Breast epithelium (tissue), 4 donors: ENCODE measurements at regions not wholly inside any gene's neighbourhood (a gene's known extent, or its start where the extent isn't known, plus 50 kb on each side); places are given as distances from the start of the nearest gene placed in this dataset.
A peak's percentile ranks its signal among the peaks of the same experiment; 100 is the strongest.

ENCODE experiments used
- DNase-seq, 2 donors: peaks; one replicate each; pipeline ENCODE4 v3.0.0-alpha.2; 2019; ENCODE audit warnings: low spot score in 2 of 2
- H3K27ac ChIP-seq, 2 donors: fragments of 200-600 bp; sonication (generic) in 1 of 2; one replicate each; pipeline ENCODE4 v1.5.1; 2016 to 2019; ENCODE audit warnings: mild to moderate bottlenecking in 1 of 2
- H3K27me3 ChIP-seq, 2 donors: fragments of 200-600 bp; sonication (generic) in 1 of 2; one replicate each; pipeline versions ENCODE4 v1.5.1 to v1.6.0; 2017 to 2019; ENCODE audit warnings: control low read depth in 1 of 2, mild to moderate bottlenecking in 1 of 2
- H3K36me3 ChIP-seq: fragments of 200-600 bp; one replicate; pipeline ENCODE4 v1.5.1; 2019
- H3K4me1 ChIP-seq, 2 donors: fragments of 200-600 bp; sonication (generic); one replicate each; pipeline ENCODE4 v1.5.1; 2016 to 2019; ENCODE audit warnings: control low read depth in 1 of 2
- H3K4me3 ChIP-seq, 3 donors: fragments of 200-600 bp; sonication (generic); 1 replicate in 2 of 3; 2 replicates in 1 of 3; pipeline ENCODE4 v1.5.1; 2016 to 2019; ENCODE audit warnings: mild to moderate bottlenecking in 3 of 3, moderate library complexity in 2 of 3
- H3K9me3 ChIP-seq, 2 donors: fragments of 200-600 bp; sonication (generic) in 1 of 2; one replicate each; pipeline ENCODE4 v1.5.1; 2016 to 2019; ENCODE audit warnings: control low read depth in 1 of 2
- CTCF ChIP-seq, 3 donors: fragments of 450-650 bp; IDR thresholded peaks; one replicate each; pipeline ENCODE4 v1.5.1; 2016 to 2017; ENCODE audit warnings: antibody characterized with exemption in 3 of 3, mild to moderate bottlenecking in 3 of 3, moderate library complexity in 3 of 3
- POLR2A ChIP-seq: fragments of 450-650 bp; IDR thresholded peaks from one replicate; pipeline ENCODE4 v1.6.1; 2016; ENCODE audit warnings: antibody characterized with exemption, mild to moderate bottlenecking, moderate library complexity
- POLR2AphosphoS5 ChIP-seq, 3 donors: sonication (generic); formaldehyde crosslinking; IDR thresholded peaks; one replicate each; pipeline ENCODE4 v1.6.1; 2017; ENCODE audit warnings: antibody characterized with exemption in 3 of 3
- intact Hi-C: fragments of 100-400 bp; cut with DNase I; formaldehyde crosslinking; loops from one replicate; pipeline ENCODE4 v1.15.1; 2023; ENCODE audit warnings: low total_unique reads

DNA sequence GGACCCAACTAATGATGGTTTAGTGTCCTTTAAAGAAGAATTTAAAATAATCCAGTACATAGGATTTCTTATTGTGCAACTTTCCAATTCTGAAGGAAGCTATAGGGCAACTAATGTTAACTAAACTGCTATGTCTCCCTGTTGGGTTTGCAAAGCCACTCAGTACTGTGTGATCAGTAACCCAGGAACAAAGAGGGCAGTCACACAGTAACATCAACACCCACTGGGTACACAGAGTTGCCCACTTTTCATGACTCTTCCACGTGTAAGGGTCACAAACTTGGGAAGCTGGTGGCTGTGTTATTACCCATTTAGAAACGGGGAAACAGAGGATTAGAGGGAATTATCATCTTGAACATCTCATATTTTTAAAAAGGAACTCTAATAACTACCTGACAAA lies 555.0 kb upstream of the DIPK2B start:
- Histone ChIP-seq H3K4me1 (no peaks in the 10 kb centered on the region), H3K27ac (no peak overlapping the region), H3K36me3 (no peaks in the 10 kb centered on the region), H3K9me3 (no peaks in the 10 kb centered on the region), H3K27me3 (peaks cover 0 to 12% of the 10 kb centered on the region in 2 donors), H3K4me3 (no peak overlapping the region)
- no peak for DNase-seq
- TF ChIP-seq POLR2AphosphoS5 (IDR thresholded peaks at IDR 0.05) (no peak), CTCF (IDR thresholded peaks at IDR 0.05) (no peak), POLR2A (no peak)
- intact Hi-C loops: no loop called here

DNA sequence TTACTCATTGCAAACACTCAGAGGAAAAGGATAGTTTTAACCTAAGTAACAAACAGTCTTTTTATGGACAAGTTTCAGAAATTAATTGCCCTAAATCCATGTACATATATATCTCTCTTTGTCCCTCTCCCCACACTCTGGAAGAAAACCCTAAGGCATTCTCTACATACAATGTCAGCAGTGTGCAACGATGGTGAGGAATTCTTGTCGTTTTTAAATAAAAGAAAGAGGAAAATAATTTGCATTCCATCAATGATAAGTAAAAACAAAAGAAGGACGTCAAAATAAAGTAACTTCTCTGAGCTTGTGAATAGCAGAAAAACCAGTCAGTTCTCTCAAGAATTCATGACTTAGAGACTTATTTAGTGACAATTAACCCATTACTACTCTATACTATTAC lies 550.5 kb upstream of the DIPK2B start:
- Histone ChIP-seq H3K4me3 (no peak overlapping the region), H3K27ac (peak overlapping the region; percentile 56 to 59)
- DNase-seq: no peak

DNA sequence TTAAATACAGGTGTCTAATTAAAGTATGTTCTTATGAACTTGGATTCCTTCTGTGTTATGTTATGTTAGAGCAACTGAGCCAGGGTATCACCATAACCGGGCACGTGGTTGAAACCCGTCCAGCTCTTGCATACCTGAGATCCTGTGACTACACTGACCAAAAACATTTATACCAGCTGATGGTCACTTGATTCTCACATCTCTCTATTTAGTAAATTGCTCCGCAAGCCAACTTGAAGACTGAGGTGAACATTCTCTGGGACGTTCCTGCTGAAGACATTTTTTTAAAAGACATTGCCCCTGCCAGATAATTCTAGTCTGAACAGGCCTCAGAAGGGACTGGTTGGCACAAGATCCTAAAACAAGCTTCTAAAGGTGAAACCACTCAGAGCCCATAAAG lies 550.0 kb upstream of the DIPK2B start:
- TF ChIP-seq POLR2A (no peak), POLR2AphosphoS5 (IDR thresholded peaks at IDR 0.05) (no peak), CTCF (IDR thresholded peaks at IDR 0.05) (no peak)
- H3K27me3 ChIP-seq: peaks cover 0 to 15% of the 10 kb centered on the region in 2 donors
- H3K4me3 ChIP-seq: no peak overlapping the region
- peak in 1 of 2 donors; percentile 57 for DNase-seq
- intact Hi-C loops: loop anchor here (1.0 kb wide), 1 partner anchor 9 kb away; no protein-coding TSS in a partner anchor
- peaks cover 0 to 5% of the 10 kb centered on the region in 2 donors for H3K4me1 ChIP-seq
- no peaks in the 10 kb centered on the region for H3K9me3 ChIP-seq
- no peaks in the 10 kb centered on the region for H3K36me3 ChIP-seq
- H3K27ac ChIP-seq: peak overlapping the region; percentile 29 to 44

More for the DNA sequence above, 550.5 kb upstream of the DIPK2B start:
- Histone ChIP-seq H3K36me3 (no peaks in the 10 kb centered on the region), H3K4me1 (peaks cover 0 to 5% of the 10 kb centered on the region in 2 donors), H3K27me3 (peaks cover 0 to 13% of the 10 kb centered on the region in 2 donors), H3K9me3 (no peaks in the 10 kb centered on the region)
- intact Hi-C loops: loop anchor here (1.0 kb wide), 1 partner anchor 8 kb away; no protein-coding TSS in a partner anchor
- TF ChIP-seq POLR2AphosphoS5 (IDR thresholded peaks at IDR 0.05) (no peak), CTCF (IDR thresholded peaks at IDR 0.05) (no peak), POLR2A (no peak)

DNA sequence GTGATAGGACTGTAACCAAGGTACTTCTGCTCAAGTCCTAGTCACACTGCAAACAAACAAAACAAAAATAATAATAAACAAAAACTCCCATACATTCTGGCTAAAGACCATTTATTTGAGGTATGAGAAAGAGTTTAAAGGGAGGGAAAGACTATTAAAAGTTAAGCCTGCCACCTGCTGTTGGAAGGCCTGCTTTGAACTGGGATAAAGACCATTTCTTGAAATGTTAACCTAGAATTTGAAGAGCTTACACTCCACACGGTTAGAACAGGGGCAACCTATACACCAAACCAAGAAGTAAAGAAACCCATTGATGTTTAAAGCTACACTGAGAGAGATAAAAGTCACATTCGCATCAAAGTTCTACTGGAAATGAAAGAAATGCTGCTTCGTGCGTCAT lies 548.7 kb upstream of the DIPK2B start:
- TF ChIP-seq CTCF (IDR thresholded peaks at IDR 0.05) (no peak), POLR2A (no peak), POLR2AphosphoS5 (IDR thresholded peaks at IDR 0.05) (no peak)
- intact Hi-C loops: no loop called here
- Histone ChIP-seq H3K27me3 (peaks cover 0 to 28% of the 10 kb centered on the region in 2 donors), H3K4me1 (peaks cover 0 to 5% of the 10 kb centered on the region in 2 donors), H3K27ac (peak overlapping the region in 1 of 2 donors; percentile 1), H3K4me3 (no peak overlapping the region), H3K9me3 (no peaks in the 10 kb centered on the region), H3K36me3 (no peaks in the 10 kb centered on the region)
- no peak for DNase-seq

GRCh38 chrX:45748369-45748774 lies 547.7 kb upstream of the DIPK2B start:
- peaks cover 0 to 31% of the 10 kb centered on the region in 2 donors for H3K27me3 ChIP-seq
- DNase-seq: no peak
- intact Hi-C loops: no loop called here
- no peaks in the 10 kb centered on the region for H3K9me3 ChIP-seq
- H3K27ac ChIP-seq: peak overlapping the region; percentile 38 to 49
- TF ChIP-seq POLR2A (no peak), CTCF (IDR thresholded peaks at IDR 0.05) (no peak), POLR2AphosphoS5 (IDR thresholded peaks at IDR 0.05) (no peak)
- H3K4me1 ChIP-seq: peaks cover 0 to 5% of the 10 kb centered on the region in 2 donors
- H3K4me3 ChIP-seq: no peak overlapping the region
- no peaks in the 10 kb centered on the region for H3K36me3 ChIP-seq
